ENCODE measurements at regions not wholly inside any gene's neighbourhood (a gene's known extent, or its start where the extent isn't known, plus 50 kb on each side); places are given as distances from the start of the nearest gene placed in this dataset.
A peak's percentile ranks its signal among the peaks of the same experiment; 100 is the strongest.

DNA sequence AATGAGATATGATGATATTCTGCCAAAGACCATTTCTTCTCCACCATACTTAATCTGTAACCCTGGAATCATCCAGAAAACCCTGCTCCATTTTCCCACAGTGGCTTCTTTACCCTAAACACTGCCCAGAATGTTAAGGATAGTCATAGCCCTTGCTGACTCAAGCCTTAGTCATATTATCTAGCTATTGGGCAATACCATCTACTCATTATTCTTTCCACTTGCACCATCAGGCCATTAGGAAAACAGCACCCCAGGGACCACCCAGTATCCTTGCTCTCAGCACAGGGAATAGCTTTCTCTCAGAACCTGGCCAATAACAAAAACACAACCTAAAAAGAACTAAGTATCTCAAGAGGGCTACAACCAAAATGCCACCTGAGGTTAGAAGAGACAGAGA lies 445.7 kb upstream of the SLC14A2 start:
- no peak for DNase-seq

GRCh38 chr18:45171679-45172191 lies 443.5 kb upstream of the SLC14A2 start:
- no peak for DNase-seq

- no peak for DNase-seq
Observed at GRCh38 chr18:45173327-45173726, 441.9 kb upstream of the SLC14A2 start.

DNA sequence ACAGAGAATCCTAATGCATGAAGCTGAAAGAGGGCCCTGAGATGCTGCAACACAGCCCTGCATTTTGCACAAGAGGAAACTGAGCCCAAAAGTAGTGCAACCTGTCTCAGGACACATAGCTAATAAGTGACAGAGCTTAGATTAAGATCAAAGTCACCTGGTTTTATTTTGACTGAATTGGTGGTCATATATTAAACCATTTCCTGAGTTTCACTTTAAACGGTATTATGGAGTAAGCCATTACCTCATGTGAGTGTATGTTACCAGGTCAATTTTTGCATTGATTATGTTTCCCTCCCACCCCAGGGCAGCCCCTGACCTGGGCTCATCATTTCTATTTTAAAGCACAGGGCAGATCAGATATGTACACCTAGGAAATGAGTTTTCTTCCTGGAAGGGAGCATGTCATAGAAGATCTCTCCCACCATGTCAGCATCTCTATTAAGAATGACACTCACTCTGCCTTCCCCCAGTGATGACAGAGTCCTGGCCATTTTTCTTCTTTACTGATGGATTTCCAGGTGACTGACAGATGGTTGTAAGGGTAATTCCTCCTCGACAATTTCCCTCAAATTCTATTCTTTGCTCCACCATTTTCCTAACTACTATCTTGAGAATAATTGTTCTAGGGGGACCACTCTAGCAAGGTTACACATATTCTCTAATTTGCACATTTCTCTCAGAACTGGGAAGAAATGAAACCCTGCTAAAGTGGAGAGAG lies 441.3 kb upstream of the SLC14A2 start:
- DNase-seq = no peak

GRCh38 chr18:45174629-45175136 lies 440.6 kb upstream of the SLC14A2 start:
- no peak for DNase-seq

DNA sequence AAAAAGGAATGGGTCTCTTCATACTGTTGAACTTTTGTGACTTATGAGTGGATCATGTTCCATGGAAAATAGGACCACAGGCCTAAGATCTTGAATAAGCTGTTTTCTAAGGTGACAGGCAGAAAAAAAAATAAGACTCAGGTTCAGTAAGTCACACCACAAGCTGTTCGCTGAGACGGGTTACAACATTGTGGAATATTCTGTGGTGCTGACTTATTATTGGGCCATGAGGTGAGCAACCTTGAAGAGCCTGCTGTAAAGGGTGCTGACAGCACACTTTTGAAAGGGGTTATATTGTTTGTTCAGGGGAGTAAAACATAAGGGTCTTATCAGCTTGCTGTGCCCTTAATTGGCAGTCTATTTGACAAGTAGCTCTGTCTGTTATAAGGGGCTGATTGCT lies 439.8 kb upstream of the SLC14A2 start:
- DNase-seq = no peak

- no peak for DNase-seq
Observed at GRCh38 chr18:45186832-45187231, 428.4 kb upstream of the SLC14A2 start.

DNA sequence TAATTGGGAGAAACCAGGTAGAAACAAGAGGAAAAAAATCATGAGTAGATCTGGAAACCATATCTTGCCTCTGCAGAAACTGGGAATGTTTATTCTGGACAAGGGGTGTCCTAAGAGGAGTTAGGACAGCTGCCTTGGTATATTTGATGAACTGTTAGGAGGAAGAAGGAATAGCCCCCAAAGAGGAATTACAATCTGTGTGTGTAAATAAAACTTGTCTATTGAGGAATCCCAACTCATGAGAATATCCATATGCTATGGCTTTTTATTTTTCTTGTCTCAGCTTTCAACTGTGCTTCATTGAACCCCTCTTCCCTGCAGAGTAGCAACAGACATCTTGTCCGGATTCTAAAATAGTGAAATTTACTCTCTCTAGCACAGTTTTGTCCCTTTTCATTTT lies 423.5 kb upstream of the SLC14A2 start:
- no peak for DNase-seq

DNA sequence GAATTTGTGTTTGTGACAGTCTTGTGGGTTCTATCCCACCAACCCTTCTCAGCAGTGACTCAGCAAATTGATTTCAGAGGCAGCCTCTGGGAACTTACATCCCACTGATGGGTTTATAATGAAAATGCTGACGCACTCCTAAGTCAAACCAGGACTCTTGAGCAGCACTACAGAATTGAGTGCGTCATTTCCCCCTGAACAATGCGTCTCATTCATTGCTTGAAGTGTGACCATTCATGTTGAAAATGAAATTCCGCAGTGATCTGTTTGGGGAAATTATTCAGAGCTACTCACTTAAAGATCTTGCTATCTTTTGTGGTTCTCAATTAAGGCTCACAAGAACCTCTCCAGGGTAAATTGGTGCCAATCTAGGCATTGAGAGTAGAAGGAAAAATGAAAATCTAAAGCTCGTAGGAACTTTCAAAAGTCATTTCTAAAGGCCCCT lies 417.7 kb upstream of the SLC14A2 start:
- DNase-seq = no peak

GRCh38 chr18:45198526-45198925 lies 416.8 kb upstream of the SLC14A2 start:
- no peak for DNase-seq

- no peak for DNase-seq
Observed at GRCh38 chr18:45201029-45201428, 414.2 kb upstream of the SLC14A2 start.

GRCh38 chr18:45201489-45201888 lies 413.8 kb upstream of the SLC14A2 start:
- no peak for DNase-seq

DNA sequence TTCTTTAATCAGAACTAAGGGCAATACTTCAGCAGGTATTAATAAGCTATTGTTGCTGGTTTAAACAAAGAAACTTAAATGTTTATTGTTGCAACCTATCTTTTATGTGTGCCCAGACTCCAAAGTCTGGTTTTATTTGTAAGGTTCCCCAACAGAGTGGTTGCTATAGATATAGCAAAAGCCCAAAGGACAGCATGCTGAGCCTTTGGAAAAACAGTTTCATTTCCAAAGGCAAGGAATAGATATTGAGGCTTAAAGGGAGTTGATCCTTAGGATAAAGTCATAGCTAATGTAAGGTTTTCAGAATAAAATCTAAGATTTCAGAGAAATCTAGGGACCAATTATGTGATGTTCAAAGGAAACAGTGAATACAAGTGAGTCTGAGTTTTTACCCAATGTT lies 413.2 kb upstream of the SLC14A2 start:
- no peak for DNase-seq

GRCh38 chr18:45203677-45204076 lies 411.6 kb upstream of the SLC14A2 start:
- no peak for DNase-seq

- DNase-seq = no peak
Observed at GRCh38 chr18:45207328-45207727, 407.9 kb upstream of the SLC14A2 start.

- DNase-seq = no peak
Observed at GRCh38 chr18:45208164-45208563, 407.1 kb upstream of the SLC14A2 start.

GRCh38 chr18:45212181-45213039 lies 402.9 kb upstream of the SLC14A2 start:
- peak; percentile 91 for DNase-seq

GRCh38 chr18:45213040-45213333 lies 402.3 kb upstream of the SLC14A2 start:
- DNase-seq = no peak

DNA sequence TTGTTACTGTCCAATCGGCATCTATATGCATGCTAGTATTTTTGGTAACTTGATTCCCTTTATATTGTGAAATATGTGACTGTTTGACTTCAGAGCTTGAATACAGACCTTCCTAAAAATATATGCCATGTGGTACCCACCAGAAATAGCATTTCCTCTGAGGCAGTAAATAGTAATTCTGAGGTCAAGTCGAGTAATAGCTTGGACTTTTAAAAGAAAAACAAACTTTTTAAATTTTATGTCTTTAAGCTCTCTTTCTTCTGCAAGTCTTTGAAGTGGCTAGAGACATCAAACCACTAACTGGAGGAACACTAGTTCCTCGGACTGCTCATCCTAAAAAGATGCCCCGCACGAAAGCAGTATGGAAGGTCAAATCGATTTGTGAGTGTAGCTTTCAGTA lies 396.8 kb upstream of the SLC14A2 start:
- no peak for DNase-seq

DNA sequence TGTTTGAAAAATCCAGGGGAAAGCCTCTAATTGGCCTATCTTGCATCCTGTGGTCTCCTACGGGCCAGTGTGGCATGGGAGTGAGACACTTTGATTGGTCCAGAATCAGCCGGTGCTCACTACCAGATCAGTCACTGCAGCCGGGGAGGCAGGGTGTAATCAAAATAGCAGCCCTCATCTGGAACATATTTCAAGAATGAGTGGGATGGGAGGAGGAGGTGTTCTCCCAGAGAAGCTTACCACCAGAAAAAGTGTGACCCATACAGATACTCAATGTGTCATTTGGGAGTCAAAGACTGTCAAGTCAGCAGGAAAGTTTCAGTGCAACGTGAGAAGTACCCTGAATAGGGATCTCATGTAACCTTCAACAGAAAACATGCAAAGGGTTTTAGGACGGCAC lies 393.9 kb upstream of the SLC14A2 start:
- DNase-seq = no peak

DNA sequence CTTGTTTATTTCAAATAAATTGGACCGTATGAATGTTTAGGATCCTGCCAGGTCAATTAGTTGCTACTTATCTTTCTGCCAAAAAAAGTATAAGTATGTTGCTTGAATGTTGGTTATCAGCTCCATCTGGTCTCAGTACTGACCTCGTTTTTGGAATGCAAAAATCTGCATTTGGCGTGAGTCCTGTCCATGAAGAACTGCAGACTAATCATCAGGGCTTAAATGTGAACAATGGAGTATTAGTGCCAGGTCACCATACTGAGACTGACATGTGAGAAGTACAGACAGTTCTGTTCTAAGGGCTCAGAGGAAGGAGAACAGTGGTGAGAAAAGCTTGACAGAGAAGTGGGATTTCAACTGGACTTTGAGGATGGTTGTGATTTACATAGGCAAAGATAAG lies 393.1 kb upstream of the SLC14A2 start:
- no peak for DNase-seq

DNA sequence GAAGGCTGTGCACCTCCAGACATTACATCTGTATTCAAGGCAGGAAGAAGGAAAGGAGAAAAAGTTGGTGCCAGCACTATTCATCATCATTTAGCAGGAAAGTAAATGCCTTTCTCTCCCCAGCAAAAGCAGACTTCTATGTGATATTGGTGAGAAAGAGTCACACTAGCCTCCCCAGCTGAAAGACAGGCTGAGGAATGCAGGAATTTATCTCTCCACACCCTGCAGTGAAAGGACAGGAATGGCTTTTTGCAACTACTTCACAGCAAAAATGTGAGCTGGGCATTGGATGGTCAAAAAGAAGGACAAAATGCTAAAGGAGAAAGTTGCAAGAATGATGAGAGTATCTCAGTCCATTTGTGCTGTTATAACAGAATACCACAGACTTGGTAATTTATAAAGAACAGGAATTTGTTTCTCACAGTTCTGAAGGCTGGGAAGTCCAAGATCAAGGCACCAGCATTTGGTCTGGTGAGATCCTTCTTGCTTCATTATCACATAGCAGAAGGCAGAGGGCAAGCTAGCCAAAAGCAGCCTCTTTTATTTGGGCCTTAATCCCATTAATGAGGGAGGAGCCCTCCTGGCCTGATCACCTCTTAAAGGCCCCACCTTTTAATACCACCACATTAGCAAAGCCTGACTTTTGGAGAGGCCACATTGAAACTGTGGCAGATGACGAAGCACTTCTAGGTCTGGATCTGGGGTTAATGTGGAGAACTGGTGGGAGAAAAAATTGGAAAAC lies 388.1 kb upstream of the SLC14A2 start:
- DNase-seq = no peak

DNA sequence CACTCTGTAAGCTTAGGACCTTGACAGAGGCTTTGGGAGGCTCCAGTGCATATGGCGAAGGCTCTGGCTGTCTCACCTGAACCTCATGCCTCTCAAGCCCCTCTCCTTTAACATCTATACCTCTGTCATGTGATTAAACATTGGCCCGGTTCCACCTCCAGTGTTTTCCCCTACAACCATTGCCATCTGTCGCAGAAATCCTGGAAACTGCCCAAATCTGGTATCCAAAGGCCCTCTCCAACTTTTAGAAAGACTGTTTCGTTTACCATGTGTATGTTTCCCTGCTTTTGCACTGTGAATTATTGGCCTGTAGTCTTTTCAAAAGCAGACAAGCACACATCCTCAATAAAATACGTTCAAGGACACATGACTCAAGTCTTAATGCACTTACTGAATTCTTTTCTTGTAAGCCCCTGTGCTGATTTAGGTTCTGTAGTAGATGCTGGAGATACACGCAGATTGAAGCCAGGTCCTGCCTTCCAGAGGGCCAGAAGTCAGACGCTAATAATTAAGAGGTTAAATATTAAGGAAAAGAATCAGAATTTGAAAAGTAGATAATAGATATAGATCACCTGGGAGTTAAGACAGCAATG lies 386.4 kb upstream of the SLC14A2 start:
- no peak for DNase-seq
